ENCODE measurements at regions not wholly inside any gene's neighbourhood (a gene's known extent, or its start where the extent isn't known, plus 50 kb on each side); places are given as distances from the start of the nearest gene placed in this dataset.

DNA sequence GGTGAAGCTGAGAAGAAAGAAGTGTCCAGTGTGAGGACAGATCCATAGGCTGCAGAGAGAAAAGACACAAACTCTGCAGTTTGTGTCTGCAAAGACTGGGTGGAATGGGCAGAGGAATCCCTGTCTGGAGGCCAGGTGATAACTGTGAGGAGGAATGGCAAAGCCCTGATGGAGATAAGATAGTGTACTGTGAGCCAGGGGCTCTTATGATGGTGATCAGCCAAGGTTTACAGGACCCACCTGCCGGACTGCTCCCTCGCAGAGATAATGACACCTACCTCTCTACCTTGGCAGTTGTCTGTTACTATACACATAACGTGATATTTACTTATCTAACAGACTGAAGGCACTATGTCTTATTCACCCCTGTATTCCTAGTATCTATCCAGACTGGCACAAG lies 92.6 kb upstream of the ASIC2 start:
- H2AFZ ChIP-seq (replicated peaks; ENCODE audit: low read length, poor library complexity), result no peak overlapping the region
- ChIA-PET CTCF (interaction anchor here (1.2 kb wide), 1 partner anchor 9 kb away, joined by 3 read pairs; no protein-coding TSS in a partner anchor), POLR2A (ENCODE audit: unreplicated experiment) (no interaction called here)
- in situ Hi-C loops (cut with MboI; ENCODE audit: low sequenced_read_pairs), result no loop called here
- H3K79me1 ChIP-seq (ENCODE audit: low read depth in 1 of 2, low read length in 2 of 2), result no peaks in the 10 kb centered on the region
- no peak overlapping the region for H3K9ac ChIP-seq (ENCODE audit: low read depth, low read length)
- no peaks in the 10 kb centered on the region for H3K4me1 ChIP-seq (ENCODE audit: control insufficient read depth, insufficient read depth, low read length)
- H3K4me2 ChIP-seq (ENCODE audit: low read depth, low read length), result no peak overlapping the region
- no TSS peak for BruUV-seq (replicated peaks)
- no peak overlapping the region for H4K8ac ChIP-seq (ENCODE audit: low read depth in 2 of 2, low read length in 2 of 2)
- H2AK5ac ChIP-seq (ENCODE audit: low read depth, low read length), result no peak overlapping the region
- no peak overlapping the region for H3K18ac ChIP-seq (ENCODE audit: low read depth, low read length)
- H3K27me3 ChIP-seq (ENCODE audit: control insufficient read depth, insufficient read depth, low read length), result no peaks in the 10 kb centered on the region
- H3K9me1 ChIP-seq (ENCODE audit: insufficient read depth, low read length), result no peaks in the 10 kb centered on the region
- dilution Hi-C loops (cut with HindIII; ENCODE audit: low sequenced_read_pairs, unreplicated experiment), result no loop called here
- H4K20me1 ChIP-seq (ENCODE audit: insufficient read depth, low read length), result no peaks in the 10 kb centered on the region
- no peak overlapping the region for H2BK120ac ChIP-seq (ENCODE audit: low read depth, low read length)
- no peaks in the 10 kb centered on the region for H3K36me3 ChIP-seq (ENCODE audit: control insufficient read depth, insufficient read depth, low read length)
- WGBS, 2 experiments (ENCODE audit: extremely low coverage in 2 of 2, insufficient read length in 1 of 2), result 50% methylated on average over 2 of the region's 3 CpGs; no CpG with 5 or more reads in 1 of the 2 experiments
- TF ChIP-seq RFX5 (IDR thresholded peaks at IDR 0.05; ENCODE audit: low read depth, low read length) (no peak), SMC3 (IDR thresholded peaks at IDR 0.05; ENCODE audit: low read depth, low read length) (no peak), RAD21 (IDR thresholded peaks at IDR 0.05; ENCODE audit: low read length) (no peak), RCOR1 (IDR thresholded peaks at IDR 0.05; ENCODE audit: insufficient replicate concordance, low read length) (no peak), CEBPB (IDR thresholded peaks at IDR 0.05; ENCODE audit: low read depth, low read length) (no peak), MXI1 (IDR thresholded peaks at IDR 0.05; ENCODE audit: borderline replicate concordance, low read depth, low read length) (no peak), USF2 (IDR thresholded peaks at IDR 0.05; ENCODE audit: low read depth, low read length) (no peak), NFE2L2 (IDR thresholded peaks at IDR 0.05; ENCODE audit: low read depth, low read length) (no peak)
- TF ChIP-seq, protein P1, sequence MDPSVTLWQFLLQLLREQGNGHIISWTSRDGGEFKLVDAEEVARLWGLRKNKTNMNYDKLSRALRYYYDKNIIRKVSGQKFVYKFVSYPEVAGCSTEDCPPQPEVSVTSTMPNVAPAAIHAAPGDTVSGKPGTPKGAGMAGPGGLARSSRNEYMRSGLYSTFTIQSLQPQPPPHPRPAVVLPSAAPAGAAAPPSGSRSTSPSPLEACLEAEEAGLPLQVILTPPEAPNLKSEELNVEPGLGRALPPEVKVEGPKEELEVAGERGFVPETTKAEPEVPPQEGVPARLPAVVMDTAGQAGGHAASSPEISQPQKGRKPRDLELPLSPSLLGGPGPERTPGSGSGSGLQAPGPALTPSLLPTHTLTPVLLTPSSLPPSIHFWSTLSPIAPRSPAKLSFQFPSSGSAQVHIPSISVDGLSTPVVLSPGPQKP (IDR thresholded peaks at IDR 0.05; ENCODE audit: borderline replicate concordance, low read depth, low read length), result no peak
- no peaks in the 10 kb centered on the region for H3K9me3 ChIP-seq (ENCODE audit: control insufficient read depth, insufficient read depth, low read length)
- no peak overlapping the region for H4K5ac ChIP-seq (ENCODE audit: low read depth, low read length)
- no peak overlapping the region for H3K23ac ChIP-seq (ENCODE audit: low read depth, low read length)
- H3K4ac ChIP-seq (ENCODE audit: low read depth, low read length), result no peak overlapping the region
- no peak overlapping the region for H3K4me3 ChIP-seq (ENCODE audit: insufficient read depth, low read depth, low read length)
- H2BK15ac ChIP-seq (ENCODE audit: low read depth, low read length), result no peak overlapping the region
- H3K14ac ChIP-seq (replicated peaks; ENCODE audit: low read depth, low read length), result no peak overlapping the region
- H3K56ac ChIP-seq (ENCODE audit: extremely low read depth, insufficient read depth, low read length), result no peak overlapping the region
- H2BK5ac ChIP-seq (ENCODE audit: low read depth, low read length, poor library complexity, severe bottlenecking), result no peak overlapping the region
- H4K91ac ChIP-seq (ENCODE audit: insufficient read depth, low read depth, low read length), result no peak overlapping the region
- ATAC-seq (ENCODE audit: low read depth) (no peak), DNase-seq (no peak)
- no peak overlapping the region for H3K27ac ChIP-seq (ENCODE audit: insufficient read depth, low read length)
- no peak overlapping the region for H2BK20ac ChIP-seq (ENCODE audit: low read depth, low read length)
- intact Hi-C loops (cut with micrococcal nuclease), result no loop called here
- H2AK9ac ChIP-seq (replicated peaks; ENCODE audit: low read depth, low read length, poor library complexity), result no peak overlapping the region

Data from IMR-90 (cell line).